H9 (cell line): ENCODE measurements at regions not wholly inside any gene's neighbourhood (a gene's known extent, or its start where the extent isn't known, plus 50 kb on each side); places are given as distances from the start of the nearest gene placed in this dataset.

Source experiments
- DNase-seq: peaks from one replicate; pipeline ENCODE4 v3.0.0-alpha.2; 2017
- H2AFZ ChIP-seq: one replicate; pipeline ENCODE4 v1.6.1; 2013; ENCODE audit warnings: mild to moderate bottlenecking, low read length, control low read depth, moderate library complexity
- H2AK5ac ChIP-seq: 2 replicates; pipeline ENCODE4 v1.6.1; 2013; ENCODE audit warnings: low read length, control low read depth, mixed read lengths; ENCODE audit not compliant: insufficient read length
- H2BK120ac ChIP-seq: one replicate; pipeline ENCODE4 v1.6.1; 2013; ENCODE audit warnings: low read depth, mild to moderate bottlenecking, low read length, control low read depth, inconsistent platforms; ENCODE audit not compliant: poor library complexity, severe bottlenecking
- H2BK12ac ChIP-seq: 2 replicates; pipeline ENCODE4 v1.6.1; 2013; ENCODE audit warnings: low read length, control low read depth, mixed read lengths, low read depth; ENCODE audit not compliant: insufficient read length
- H2BK15ac ChIP-seq: 2 replicates; pipeline ENCODE4 v1.6.1; 2013; ENCODE audit warnings: low read depth, low read length, control low read depth
- H2BK20ac ChIP-seq: one replicate; pipeline ENCODE4 v1.6.1; 2013; ENCODE audit warnings: low read depth, mild to moderate bottlenecking, low read length, control low read depth, inconsistent platforms; ENCODE audit not compliant: poor library complexity, severe bottlenecking
- H2BK5ac ChIP-seq: 2 replicates; pipeline ENCODE4 v1.6.1; 2013; ENCODE audit warnings: low read length, control low read depth, mixed read lengths; ENCODE audit not compliant: insufficient read length
- H3K14ac ChIP-seq: 2 replicates; pipeline ENCODE4 v1.6.1; 2013; ENCODE audit warnings: low read length, control low read depth; ENCODE audit not compliant: insufficient read depth
- H3K18ac ChIP-seq: 2 replicates; pipeline ENCODE4 v1.6.1; 2013; ENCODE audit warnings: low read depth, mild to moderate bottlenecking, mixed read lengths, low read length, control low read depth; ENCODE audit not compliant: insufficient read length
- H3K23ac ChIP-seq: 2 replicates; pipeline ENCODE4 v1.6.1; 2013; ENCODE audit warnings: low read length, control low read depth, mixed read lengths, low read depth; ENCODE audit not compliant: insufficient read length
- H3K23me2 ChIP-seq: 2 replicates; pipeline ENCODE4 v1.6.1; 2013; ENCODE audit warnings: low read depth, mild to moderate bottlenecking, mixed read lengths, low read length, control low read depth; ENCODE audit not compliant: insufficient read length, poor library complexity, severe bottlenecking
- H3K27ac ChIP-seq: 2 replicates; pipeline ENCODE4 v1.5.1; 2013; ENCODE audit warnings: low read length, control low read depth, mixed read lengths, low read depth; ENCODE audit not compliant: insufficient read length
- H3K27me3 ChIP-seq: 2 replicates; pipeline ENCODE4 v1.6.1; 2013; ENCODE audit warnings: low read length, control low read depth, inconsistent platforms; ENCODE audit not compliant: insufficient read depth
- H3K4ac ChIP-seq: 2 replicates; pipeline ENCODE4 v1.6.1; 2013; ENCODE audit warnings: low read depth, mild to moderate bottlenecking, control low read depth, inconsistent platforms, low read length, moderate library complexity
- H3K4me1 ChIP-seq: 2 replicates; pipeline ENCODE4 v1.6.1; 2013; ENCODE audit warnings: low read length, control low read depth, inconsistent platforms; ENCODE audit not compliant: insufficient read depth
- H3K4me2 ChIP-seq: 2 replicates; pipeline ENCODE4 v1.6.1; 2013; ENCODE audit warnings: low read length, control low read depth, mixed read lengths; ENCODE audit not compliant: insufficient read length, insufficient read depth
- H3K56ac ChIP-seq: 2 replicates; pipeline ENCODE4 v1.6.1; 2013; ENCODE audit warnings: low read depth, mild to moderate bottlenecking, mixed read lengths, low read length, control low read depth; ENCODE audit not compliant: insufficient read length
- H3K79me1 ChIP-seq: 2 replicates; pipeline ENCODE4 v1.6.1; 2013; ENCODE audit warnings: low read depth, mild to moderate bottlenecking, moderate library complexity, low read length, control low read depth, inconsistent platforms; ENCODE audit not compliant: insufficient read depth, poor library complexity, severe bottlenecking
- H3K79me2 ChIP-seq: 2 replicates; pipeline ENCODE4 v1.6.1; 2013; ENCODE audit warnings: low read length, control low read depth, inconsistent platforms; ENCODE audit not compliant: insufficient read depth
- H3K9ac ChIP-seq: 2 replicates; pipeline ENCODE4 v1.6.1; 2013; ENCODE audit warnings: low read length, control low read depth, mixed read lengths; ENCODE audit not compliant: insufficient read length; ENCODE audit errors: extremely low read depth
- H3K9me3 ChIP-seq: one replicate; pipeline ENCODE4 v1.6.1; 2013; ENCODE audit warnings: low read depth, low read length, inconsistent platforms; ENCODE audit not compliant: control insufficient read depth
- H3T11ph ChIP-seq: one replicate; pipeline ENCODE4 v1.6.1; 2013; ENCODE audit warnings: mild to moderate bottlenecking, low read length, control low read depth, inconsistent platforms
- H4K20me1 ChIP-seq: one replicate; pipeline ENCODE4 v1.6.1; 2013; ENCODE audit not compliant: control insufficient read depth, insufficient read length, insufficient read depth
- H4K5ac ChIP-seq: 2 replicates; pipeline ENCODE4 v1.6.1; 2013; ENCODE audit warnings: low read depth, mild to moderate bottlenecking, mixed read lengths, low read length, control low read depth; ENCODE audit not compliant: insufficient read length
- H4K8ac ChIP-seq: replicated peaks from 2 replicates; pipeline ENCODE4 v1.6.1; 2013; ENCODE audit warnings: low read length, control low read depth, mixed read lengths, low read depth; ENCODE audit not compliant: insufficient read length
- H4K91ac ChIP-seq: 2 replicates; pipeline ENCODE4 v1.6.1; 2013; ENCODE audit warnings: low read depth, mild to moderate bottlenecking, moderate library complexity, mixed read lengths, low read length, control low read depth; ENCODE audit not compliant: insufficient read length
- H3K27ac Mint-ChIP-seq, 3 experiments: 2 replicates in 2 of 3; 3 replicates in 1 of 3; pipeline ENCODE4 v1.8.0; 2020 to 2021; ENCODE audit warnings: mixed read lengths in 3 of 3, mild to moderate bottlenecking in 1 of 3, moderate library complexity in 1 of 3
- H3K27me3 Mint-ChIP-seq: 2 replicates; pipeline ENCODE4 v1.8.0; 2021; ENCODE audit warnings: low read depth, mild to moderate bottlenecking, moderate library complexity, mixed read lengths
- H3K36me3 Mint-ChIP-seq, 3 experiments: 2 replicates in 2 of 3; 3 replicates in 1 of 3; pipeline ENCODE4 v1.8.0; 2020 to 2021; ENCODE audit warnings: low read depth in 3 of 3, mixed read lengths in 3 of 3; ENCODE audit not compliant: insufficient read depth in 1 of 3
- H3K4me1 Mint-ChIP-seq, 2 experiments: 2 replicates each; pipeline ENCODE4 v1.8.0; 2020; ENCODE audit warnings: mixed read lengths in 2 of 2
- H3K4me3 Mint-ChIP-seq, 2 experiments: 2 replicates in 1 of 2; 3 replicates in 1 of 2; pipeline ENCODE4 v1.8.0; 2020 to 2021; ENCODE audit warnings: mild to moderate bottlenecking in 2 of 2, mixed read lengths in 2 of 2, moderate library complexity in 1 of 2
- H3K9me3 Mint-ChIP-seq, 2 experiments: 2 replicates in 1 of 2; 3 replicates in 1 of 2; pipeline ENCODE4 v1.8.0; 2020; ENCODE audit warnings: mild to moderate bottlenecking in 2 of 2, mixed read lengths in 2 of 2, moderate library complexity in 1 of 2
- CTCF ChIP-seq: fragments of 200-600 bp; sonication (generic); conservative IDR thresholded peaks from 3 replicates; pipeline ENCODE4 v1.8.0; 2021; ENCODE audit warnings: antibody characterized with exemption, mild to moderate bottlenecking
- WGBS: extraction: QIAGEN DNeasy Blood & Tissue Kit; methylation state at CpG from one replicate; pipeline ENCODE4 v1.1.7; 2013; ENCODE audit warnings: missing lambda C conversion rate, low lambda C conversion rate, mixed read lengths; ENCODE audit not compliant: insufficient read length; ENCODE audit errors: extremely low coverage; 5-methylcytosine and 5-hydroxymethylcytosine counted together

GRCh38 chr15:47888385-47889100 lies 171.2 kb downstream of the SEMA6D start:
- H4K5ac ChIP-seq: no peak overlapping the region
- H2BK15ac ChIP-seq: no peak overlapping the region
- H4K91ac ChIP-seq: no peak overlapping the region
- H3K9me3 ChIP-seq: no peaks in the 10 kb centered on the region
- no peak overlapping the region for H3K4me2 ChIP-seq
- no peak overlapping the region for H3K9ac ChIP-seq
- H2BK120ac ChIP-seq: no peak overlapping the region
- no peak overlapping the region for H3K4ac ChIP-seq
- H4K20me1 ChIP-seq: no peaks in the 10 kb centered on the region
- Mint-ChIP-seq H3K27ac (no peak overlapping the region), H3K4me3 (no peak overlapping the region), H3K9me3 (peaks cover 0 to 3% of the 10 kb centered on the region in 2 experiments; a peak in 2 of 5 replicates), H3K27me3 (peaks cover 11% of the 10 kb centered on the region), H3K36me3 (no peaks in the 10 kb centered on the region; a peak in 1 of 7 replicates), H3K4me1 (peaks cover 25 to 30% of the 10 kb centered on the region in 2 experiments)
- H3T11ph ChIP-seq: no peak overlapping the region
- H3K27ac ChIP-seq: no peak overlapping the region
- no peak overlapping the region for H3K56ac ChIP-seq
- no peak overlapping the region for H3K23ac ChIP-seq
- no peaks in the 10 kb centered on the region for H3K23me2 ChIP-seq
- no peak overlapping the region for H2AK5ac ChIP-seq
- H2BK5ac ChIP-seq: no peak overlapping the region
- H3K79me2 ChIP-seq: no peaks in the 10 kb centered on the region
- H2BK20ac ChIP-seq: no peak overlapping the region
- H3K4me1 ChIP-seq: peaks cover 4% of the 10 kb centered on the region; the same call in 1 of the 2 replicates
- H3K27me3 ChIP-seq: no peaks in the 10 kb centered on the region; the same call in 1 of the 2 replicates
- no peak for TF ChIP-seq CTCF
- H2BK12ac ChIP-seq: no peak overlapping the region
- no peak for DNase-seq
- no peak overlapping the region for H4K8ac ChIP-seq
- no peaks in the 10 kb centered on the region for H3K79me1 ChIP-seq
- no peak overlapping the region for H2AFZ ChIP-seq
- WGBS: no CpG with 5 or more reads among the region's 2 CpGs
- no peak overlapping the region for H3K18ac ChIP-seq
- no peak overlapping the region for H3K14ac ChIP-seq
